ENCODE measurements at regions not wholly inside any gene's neighbourhood (a gene's known extent, or its start where the extent isn't known, plus 50 kb on each side); places are given as distances from the start of the nearest gene placed in this dataset.
A peak's percentile ranks its signal among the peaks of the same experiment; 100 is the strongest.
"Not testable (repeated sequence)": the region's sequence is repeated elsewhere in the genome, so short reads cannot be mapped to it uniquely, and the experiment has no call there.

DNA sequence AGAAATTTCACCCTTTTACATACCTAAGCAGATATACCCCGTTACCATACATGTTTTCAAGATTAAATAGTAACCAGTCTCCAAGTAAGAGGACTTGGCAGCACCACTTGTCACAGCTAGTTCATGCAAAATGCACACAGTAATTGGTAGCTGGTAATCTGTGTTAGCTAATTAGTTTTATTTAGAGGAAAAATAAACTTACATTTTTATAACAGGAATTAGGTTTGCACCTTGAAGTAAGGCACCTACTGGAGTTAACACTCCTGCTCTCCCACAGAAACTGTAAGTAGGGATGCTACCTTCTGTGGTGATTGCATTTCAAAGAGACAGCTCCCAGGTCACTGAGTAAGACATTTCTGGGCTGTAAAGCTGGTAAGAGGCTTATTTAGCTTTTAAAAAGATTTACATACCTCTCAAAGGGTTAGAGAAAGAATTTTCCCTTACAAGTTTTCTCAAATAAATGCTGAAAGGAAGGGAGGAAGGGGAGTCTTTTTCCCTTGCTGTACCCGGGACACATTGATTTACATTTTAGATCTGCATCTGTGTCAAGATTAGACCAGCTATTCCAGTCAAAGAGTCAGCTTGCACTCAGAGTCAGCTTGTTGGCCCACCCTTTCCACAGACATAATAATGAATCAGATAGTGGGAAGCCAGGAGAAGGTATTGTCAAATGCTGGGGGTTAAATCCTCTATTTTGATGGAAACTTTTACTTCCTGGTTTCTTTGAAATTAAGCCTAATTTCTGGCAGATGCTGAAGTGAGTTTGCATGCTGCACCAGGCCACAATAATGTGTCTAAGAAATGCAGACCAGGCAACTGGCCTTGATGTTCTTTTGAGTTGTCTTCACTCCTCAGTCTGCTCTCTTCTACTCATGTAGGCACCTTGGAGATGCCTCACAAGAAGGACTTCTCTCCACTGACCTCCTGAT is 77.6 kb upstream of the CHD2 start:
- no peak for DNase-seq (ENCODE audit: low read depth)
- TF ChIP-seq CTCF (conservative IDR thresholded peaks at IDR 0.05; ENCODE audit: low read depth, low read length) = no peak
- H3K4me3 ChIP-seq (ENCODE audit: low read length) = no peak overlapping the region

DNA sequence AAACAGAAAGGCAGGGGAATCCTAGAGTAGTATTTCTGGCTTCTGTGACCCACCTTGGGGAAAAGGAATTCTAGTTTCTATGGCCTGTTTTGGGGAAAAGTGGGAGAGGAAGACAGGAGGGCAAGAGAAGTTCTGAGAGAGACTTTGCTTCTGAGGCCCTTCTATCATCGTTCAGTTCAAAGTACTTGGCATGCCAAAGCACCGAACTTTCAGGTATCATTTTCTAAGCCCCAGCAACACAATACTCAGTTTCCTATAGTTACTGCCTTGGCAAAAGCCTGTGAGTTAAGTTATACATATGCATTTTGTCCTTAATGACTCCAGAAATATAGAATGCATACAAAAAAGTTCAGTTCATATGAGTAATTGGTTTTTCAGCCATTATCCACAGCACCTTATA is 74.1 kb upstream of the CHD2 start:
- DNase-seq (ENCODE audit: low read depth) = no peak
- H3K4me3 ChIP-seq (ENCODE audit: low read length) = no peak overlapping the region
- TF ChIP-seq CTCF (conservative IDR thresholded peaks at IDR 0.05; ENCODE audit: low read depth, low read length) = no peak

- not testable (repeated sequence) for DNase-seq (ENCODE audit: low read depth); H3K4me3 ChIP-seq (ENCODE audit: low read length)
Measured at GRCh38 chr15:92827991-92828390, 72.1 kb upstream of the CHD2 start.

DNA sequence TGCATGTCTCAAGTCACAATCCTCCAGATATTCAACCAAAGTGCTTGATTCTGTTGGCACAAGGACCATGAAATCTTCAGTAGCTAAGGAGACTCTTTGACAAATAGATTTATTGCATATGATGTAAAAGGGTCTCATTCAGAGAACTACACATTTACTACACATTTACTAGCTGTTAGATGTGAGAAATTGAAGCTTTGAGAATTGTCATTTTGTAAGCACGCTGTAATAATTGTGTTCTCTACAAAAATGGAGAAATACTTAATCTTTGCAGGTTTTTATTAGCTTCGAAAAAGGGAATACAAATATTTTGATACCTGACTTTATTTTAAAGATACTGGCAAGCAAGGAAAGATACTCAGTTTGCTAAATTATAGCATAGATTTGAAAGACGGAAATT is 70.2 kb upstream of the CHD2 start:
- no peak for DNase-seq (ENCODE audit: low read depth)
- TF ChIP-seq CTCF (conservative IDR thresholded peaks at IDR 0.05; ENCODE audit: low read depth, low read length) = no peak
- no peak overlapping the region for H3K4me3 ChIP-seq (ENCODE audit: low read length)

DNA sequence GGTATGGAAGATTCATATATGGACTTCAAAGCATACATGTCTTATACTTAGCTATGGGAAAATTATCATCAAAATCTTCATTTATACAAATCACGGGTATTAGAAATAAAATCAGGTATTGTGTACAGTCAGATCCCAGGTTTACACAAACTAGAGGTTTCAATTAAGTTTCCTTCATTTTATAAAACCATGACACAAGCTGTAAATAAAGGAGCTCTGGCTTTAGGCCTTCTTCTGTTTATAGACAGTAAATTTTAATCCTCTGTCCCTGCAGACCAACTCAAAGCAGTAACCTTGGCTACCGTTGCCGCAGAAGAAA is 68.8 kb upstream of the CHD2 start:
- DNase-seq (ENCODE audit: low read depth) = no peak
- H3K4me3 ChIP-seq (ENCODE audit: low read length) = peak overlapping the region; percentile 24
- no peak for TF ChIP-seq CTCF (conservative IDR thresholded peaks at IDR 0.05; ENCODE audit: low read depth, low read length)

DNA sequence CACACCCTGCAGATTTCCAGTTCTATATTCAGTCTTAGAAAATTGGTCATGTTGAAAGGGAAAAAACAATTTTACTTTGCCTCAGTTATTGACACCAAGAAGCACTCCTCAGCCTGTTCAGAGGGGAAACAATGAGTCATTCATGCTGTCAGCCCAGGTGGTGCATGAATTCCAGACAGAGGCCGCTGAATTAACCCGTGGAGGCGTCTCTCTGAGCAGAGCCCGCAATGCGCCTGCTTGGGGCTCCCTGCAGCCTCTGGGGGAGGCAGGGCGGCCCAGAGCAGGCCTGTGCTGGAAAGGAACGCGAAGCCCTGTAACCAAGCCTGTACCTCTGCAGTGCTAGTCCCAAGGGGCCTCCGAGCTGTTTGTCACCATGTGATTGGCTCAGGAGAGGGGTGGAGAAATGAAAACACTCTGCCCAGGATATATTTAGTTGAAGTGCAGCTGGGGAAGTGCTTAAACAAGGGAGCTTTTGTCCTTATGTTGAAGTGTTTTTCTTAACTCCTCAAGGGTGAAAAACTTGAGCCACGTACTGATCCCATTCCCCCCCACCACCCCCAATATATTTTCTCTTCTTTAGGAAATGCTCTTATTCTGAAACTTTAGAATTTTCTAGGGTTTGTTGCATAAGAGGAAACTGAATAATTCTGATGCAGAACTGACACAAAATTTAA is 68.3 kb upstream of the CHD2 start:
- no peak for TF ChIP-seq CTCF (conservative IDR thresholded peaks at IDR 0.05; ENCODE audit: low read depth, low read length)
- peak overlapping the region; percentile 24 for H3K4me3 ChIP-seq (ENCODE audit: low read length)
- DNase-seq (ENCODE audit: low read depth) = peak; percentile 96

DNA sequence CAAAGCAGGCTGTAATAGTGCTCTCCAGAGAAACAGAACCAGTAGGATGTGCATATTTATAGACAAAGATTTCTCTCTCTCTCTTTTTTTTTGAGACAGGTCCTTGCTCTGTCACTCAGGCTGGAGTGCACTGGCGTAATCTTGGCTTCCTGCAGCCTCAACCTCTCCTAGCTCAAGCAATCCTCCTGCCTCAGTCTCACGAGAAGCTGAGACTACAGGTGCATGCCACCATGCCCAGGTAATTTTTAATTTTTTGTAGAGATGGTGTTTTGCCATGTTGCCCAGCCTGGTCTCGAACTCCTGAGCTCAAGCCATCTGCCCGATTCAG is 67.1 kb upstream of the CHD2 start:
- H3K4me3 ChIP-seq (ENCODE audit: low read length) = no peak overlapping the region
- no peak for TF ChIP-seq CTCF (conservative IDR thresholded peaks at IDR 0.05; ENCODE audit: low read depth, low read length)
- DNase-seq (ENCODE audit: low read depth) = no peak

Measured in retinal pigment epithelial cell (primary cell).